HG03064 (cell line): ENCODE measurements at regions not wholly inside any gene's neighbourhood (a gene's known extent, or its start where the extent isn't known, plus 50 kb on each side); places are given as distances from the start of the nearest gene placed in this dataset.
A peak's percentile ranks its signal among the peaks of the same experiment; 100 is the strongest.

ENCODE experiments used
- ATAC-seq: cut with Tn5 transposase; IDR thresholded peaks from one replicate; pipeline ENCODE4 v1.9.1; 2021; ENCODE audit warnings: low read depth; ENCODE audit not compliant: unreplicated experiment

GRCh38 chrX:149280011-149280410 lies 225.1 kb downstream of the IDS start:
- no peak for ATAC-seq

GRCh38 chrX:149275836-149276235 lies 229.3 kb downstream of the IDS start:
- no peak for ATAC-seq

GRCh38 chrX:149274516-149275105 lies 230.5 kb downstream of the IDS start:
- no peak for ATAC-seq

GRCh38 chrX:149272690-149273463 lies 232.2 kb downstream of the IDS start:
- no peak for ATAC-seq

- ATAC-seq, result no peak
Observed at GRCh38 chrX:149267878-149268813, 237.0 kb downstream of the IDS start.

GRCh38 chrX:149262086-149262485 lies 243.0 kb downstream of the IDS start:
- no peak for ATAC-seq

GRCh38 chrX:149259241-149259640 lies 245.9 kb downstream of the IDS start:
- ATAC-seq, result no peak

- ATAC-seq, result no peak
Observed at GRCh38 chrX:149255860-149256259, 249.2 kb downstream of the IDS start.

- ATAC-seq, result no peak
Observed at GRCh38 chrX:149248073-149248625, 257.0 kb downstream of the IDS start.

GRCh38 chrX:149230689-149231088 lies 274.4 kb downstream of the IDS start:
- no peak for ATAC-seq

- ATAC-seq, result no peak
Observed at GRCh38 chrX:149223854-149224253, 281.3 kb downstream of the IDS start.

- ATAC-seq, result no peak
Observed at GRCh38 chrX:149222040-149222439, 283.1 kb downstream of the IDS start.

- ATAC-seq, result no peak
Observed at GRCh38 chrX:149221230-149221629, 283.9 kb downstream of the IDS start.

GRCh38 chrX:149213264-149213663 lies 291.8 kb downstream of the IDS start:
- ATAC-seq, result no peak

- no peak for ATAC-seq
Observed at GRCh38 chrX:149208307-149208706, 296.8 kb downstream of the IDS start.

- no peak for ATAC-seq
Observed at GRCh38 chrX:149207518-149207917, 297.6 kb downstream of the IDS start.

- peak; percentile 51 for ATAC-seq
Observed at GRCh38 chrX:149205937-149206336, 299.2 kb downstream of the IDS start.

- no peak for ATAC-seq
Observed at GRCh38 chrX:149205081-149205480, 300.0 kb downstream of the IDS start.

GRCh38 chrX:149199734-149200133 lies 305.4 kb downstream of the IDS start:
- no peak for ATAC-seq

GRCh38 chrX:149198980-149199732 lies 305.9 kb downstream of the IDS start:
- ATAC-seq, result no peak
